ENCODE measurements at regions not wholly inside any gene's neighbourhood (a gene's known extent, or its start where the extent isn't known, plus 50 kb on each side); places are given as distances from the start of the nearest gene placed in this dataset.

- TF ChIP-seq CTCF (conservative IDR thresholded peaks at IDR 0.05; ENCODE audit: low read length): no peak
- TF ChIP-seq EZH2phosphoT487 (IDR thresholded peaks at IDR 0.05; ENCODE audit: borderline replicate concordance): no peak
These were observed 362.1 kb upstream of the PDGFD start for GRCh38 chr11:104526006-104526405.

All from Loucy (cell line).